HepG2 (cell line): ENCODE measurements at regions not wholly inside any gene's neighbourhood (a gene's known extent, or its start where the extent isn't known, plus 50 kb on each side); places are given as distances from the start of the nearest gene placed in this dataset.
A peak's percentile ranks its signal among the peaks of the same experiment; 100 is the strongest.

Experiments used
- AKAP8 ChIP-seq: sonication (generic); formaldehyde crosslinking; IDR thresholded peaks from 2 replicates; pipeline ENCODE4 v1.5.1; 2020; ENCODE audit warnings: mild to moderate bottlenecking, missing genetic modification reagents
- FOXP4 ChIP-seq: sonication (generic); formaldehyde crosslinking; IDR thresholded peaks from 2 replicates; pipeline ENCODE4 v1.4.0; 2020; ENCODE audit warnings: missing genetic modification reagents
- GLMP ChIP-seq: sonication (generic); formaldehyde crosslinking; IDR thresholded peaks from 2 replicates; pipeline ENCODE4 v1.9.0; 2021; ENCODE audit warnings: missing genetic modification reagents, mild to moderate bottlenecking, borderline replicate concordance
- HBP1 ChIP-seq: IDR thresholded peaks from 2 replicates; pipeline ENCODE4 v1.6.1; 2016; ENCODE audit warnings: low read depth, control low read depth
- PCBP1 ChIP-seq: fragments of 200-400 bp; formaldehyde crosslinking; IDR thresholded peaks from 2 replicates; pipeline ENCODE4 v1.6.1; 2017; ENCODE audit warnings: mild to moderate bottlenecking, low read depth, low read length, borderline replicate concordance
- PRDM4 ChIP-seq: sonication (generic); formaldehyde crosslinking; IDR thresholded peaks from 2 replicates; pipeline ENCODE4 v1.9.0; 2021; ENCODE audit warnings: missing genetic modification reagents, borderline replicate concordance
- RFX3 ChIP-seq: IDR thresholded peaks from 2 replicates; pipeline ENCODE4 v1.6.1; 2016; ENCODE audit warnings: missing biosample characterization, missing genetic modification reagents
- SP2 ChIP-seq: sonication (generic); formaldehyde crosslinking; IDR thresholded peaks from 2 replicates; pipeline ENCODE4 v1.5.1; 2020; ENCODE audit warnings: mild to moderate bottlenecking, missing genetic modification reagents
- SRF ChIP-seq: IDR thresholded peaks from 2 replicates; pipeline ENCODE4 v1.6.1; 2011; ENCODE audit warnings: mild to moderate bottlenecking, low read depth, low read length, moderate library complexity
- TFDP2 ChIP-seq: sonication (generic); formaldehyde crosslinking; IDR thresholded peaks from 2 replicates; pipeline ENCODE4 v1.4.0; 2020; ENCODE audit warnings: missing genetic modification reagents
- TOE1 ChIP-seq: sonication (generic); formaldehyde crosslinking; IDR thresholded peaks from 2 replicates; pipeline ENCODE4 v1.4.0; 2020; ENCODE audit warnings: mild to moderate bottlenecking, missing genetic modification reagents
- ZFP36L1 ChIP-seq: sonication (generic); formaldehyde crosslinking; IDR thresholded peaks from 2 replicates; pipeline ENCODE4 v1.8.0; 2022; ENCODE audit warnings: mild to moderate bottlenecking, missing genetic modification reagents, moderate library complexity
- ZNF142 ChIP-seq: sonication (generic); formaldehyde crosslinking; IDR thresholded peaks from 2 replicates; pipeline ENCODE4 v1.4.0; 2020; ENCODE audit warnings: missing genetic modification reagents
- ZNF20 ChIP-seq: sonication (generic); formaldehyde crosslinking; IDR thresholded peaks from 2 replicates; pipeline ENCODE4 v1.4.0; 2020; ENCODE audit warnings: mild to moderate bottlenecking, moderate library complexity, missing genetic modification reagents
- ZNF558 ChIP-seq: sonication (generic); formaldehyde crosslinking; IDR thresholded peaks from 2 replicates; pipeline ENCODE4 v1.9.0; 2022; ENCODE audit warnings: mild to moderate bottlenecking, missing genetic modification reagents, borderline replicate concordance
- ZNF660 ChIP-seq: sonication (generic); formaldehyde crosslinking; IDR thresholded peaks from 2 replicates; pipeline ENCODE4 v1.5.1; 2020; ENCODE audit warnings: mild to moderate bottlenecking, low read depth, missing genetic modification reagents, borderline replicate concordance

- TF ChIP-seq FOXP4 (peak; percentile 80; the same call in 1 of the 2 replicates), PRDM4 (CRISPR knock-in tag) (no peak), HBP1 (CRISPR knock-in tag) (no peak), RFX3 (CRISPR knock-in tag) (no peak), TOE1 (no peak), SP2 (CRISPR knock-in tag) (no peak), ZNF142 (CRISPR knock-in tag) (no peak), GLMP (CRISPR knock-in tag) (no peak), TFDP2 (CRISPR knock-in tag) (no peak), ZNF660 (no peak), ZNF558 (CRISPR knock-in tag) (no peak), ZNF20 (CRISPR knock-in tag) (no peak), SRF (no peak), AKAP8 (CRISPR knock-in tag) (no peak), ZFP36L1 (CRISPR knock-in tag) (peak; percentile 46; the same call in 1 of the 2 replicates), PCBP1 (no peak)
These were observed 208.2 kb downstream of the DIO2 start (continued) for GRCh38 chr14:80003138-80003537.
